ENCODE measurements at regions not wholly inside any gene's neighbourhood (a gene's known extent, or its start where the extent isn't known, plus 50 kb on each side); places are given as distances from the start of the nearest gene placed in this dataset.
"Not testable (repeated sequence)": the region's sequence is repeated elsewhere in the genome, so short reads cannot be mapped to it uniquely, and the experiment has no call there.

GRCh38 chr21:9011916-9012315, 1509.5 kb upstream of the TPTE start:
- H3K4me1 ChIP-seq (ENCODE audit: control insufficient read depth in 1 of 2, insufficient read depth in 2 of 2, low read depth in 1 of 2, low read length in 1 of 2); H3K4me2 ChIP-seq; H3K36me3 ChIP-seq (replicated peaks in 1 of 2; ENCODE audit: control insufficient read depth in 1 of 2, insufficient read depth in 2 of 2, low read length in 1 of 2); POLR2A ChIA-PET; H3K27ac ChIP-seq (ENCODE audit: low read depth in 2 of 2, low read length in 1 of 2); H3K9me2 ChIP-seq; H3F3A ChIP-seq (replicated peaks; ENCODE audit: insufficient read depth); H3K9me3 ChIP-seq; H2AFZ ChIP-seq (ENCODE audit: low read depth); H4K20me1 ChIP-seq (ENCODE audit: insufficient read depth); CTCF ChIA-PET; H3K9ac ChIP-seq; H3K4me3 ChIP-seq (ENCODE audit: low read depth in 2 of 2, low read length in 1 of 2); DNase-seq; H3K79me2 ChIP-seq (ENCODE audit: insufficient read depth): not testable (repeated sequence)
- under 1% methylated on average over 4 of the region's 4 CpGs for WGBS (ENCODE audit: low lambda C conversion rate)
- H3K27me3 ChIP-seq (ENCODE audit: insufficient read depth): peaks cover 28% of the 10 kb centered on the region

DNA sequence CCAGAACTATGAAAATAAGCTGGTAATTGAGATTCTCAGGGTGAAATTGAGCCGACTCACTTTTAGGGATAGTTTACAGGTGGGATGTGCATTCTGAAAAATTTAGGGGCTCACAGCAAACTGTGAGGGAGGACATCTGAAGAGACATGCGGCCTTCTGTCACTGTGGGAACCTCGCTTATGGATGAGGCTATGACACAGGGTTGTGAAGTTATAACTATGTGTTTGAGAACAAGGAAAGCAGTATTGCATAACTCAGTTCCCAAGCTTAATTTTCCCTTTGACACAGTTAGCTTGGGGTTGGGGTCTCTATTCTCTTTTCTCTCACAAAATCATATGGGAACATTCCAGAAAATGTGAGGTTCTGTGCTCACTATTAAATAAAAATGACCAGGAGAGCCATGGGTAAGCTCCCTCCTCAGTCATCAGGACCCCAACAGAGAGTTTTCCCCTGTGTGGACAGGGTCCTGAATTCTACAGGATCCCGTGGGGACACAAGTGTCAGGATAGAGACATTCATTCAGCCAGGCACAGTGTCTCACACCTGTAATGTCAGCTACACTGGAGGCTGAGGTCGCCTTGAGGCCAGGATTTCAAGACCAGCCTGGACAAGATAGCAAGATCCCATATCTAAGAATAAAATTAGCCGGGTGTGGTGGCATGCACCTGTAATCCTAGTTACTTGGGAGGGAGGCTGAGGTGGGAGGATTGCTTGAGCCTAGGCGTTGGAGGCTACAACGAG, 1507.7 kb upstream of the TPTE start:
- H3K9me2 ChIP-seq; H2AFZ ChIP-seq (ENCODE audit: low read depth); H4K20me1 ChIP-seq (ENCODE audit: insufficient read depth); H3K36me3 ChIP-seq (replicated peaks in 1 of 2; ENCODE audit: control insufficient read depth in 1 of 2, insufficient read depth in 2 of 2, low read length in 1 of 2); H3K4me3 ChIP-seq (ENCODE audit: low read depth in 2 of 2, low read length in 1 of 2); CTCF ChIA-PET; H3K9ac ChIP-seq; H3K4me1 ChIP-seq (ENCODE audit: control insufficient read depth in 1 of 2, insufficient read depth in 2 of 2, low read depth in 1 of 2, low read length in 1 of 2); H3F3A ChIP-seq (replicated peaks; ENCODE audit: insufficient read depth); H3K79me2 ChIP-seq (ENCODE audit: insufficient read depth); H3K4me2 ChIP-seq; DNase-seq; H3K9me3 ChIP-seq; H3K27ac ChIP-seq (ENCODE audit: low read depth in 2 of 2, low read length in 1 of 2); POLR2A ChIA-PET: not testable (repeated sequence)
- 2% methylated on average over 8 of the region's 8 CpGs for WGBS (ENCODE audit: low lambda C conversion rate)
- peaks cover 28% of the 10 kb centered on the region for H3K27me3 ChIP-seq (ENCODE audit: insufficient read depth)

DNA sequence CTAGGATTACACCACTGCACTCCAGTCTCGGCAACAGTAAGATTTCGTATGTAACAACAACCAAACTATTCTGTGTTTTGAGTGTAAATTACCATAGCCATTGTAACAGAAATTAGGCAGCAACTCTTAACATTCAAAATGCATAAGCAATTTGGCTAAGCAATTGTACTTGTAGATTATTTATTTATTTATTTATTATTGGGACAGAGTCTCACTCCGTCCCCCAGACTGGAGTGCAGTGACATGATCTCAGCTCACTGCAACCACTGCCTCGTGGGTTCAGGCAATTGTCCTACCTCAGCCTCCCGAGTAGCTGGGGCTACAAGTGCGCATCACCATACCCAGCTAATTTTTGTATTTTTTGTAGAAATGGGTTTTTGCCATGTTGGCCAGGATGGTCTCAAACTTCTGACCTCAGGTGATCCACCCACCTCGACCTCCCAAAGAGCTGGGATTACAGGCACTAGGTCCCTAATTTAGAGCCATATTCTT, 1507.1 kb upstream of the TPTE start:
- H3K4me2 ChIP-seq; CTCF ChIA-PET; H3K9ac ChIP-seq; H3K27ac ChIP-seq (ENCODE audit: low read depth in 2 of 2, low read length in 1 of 2); POLR2A ChIA-PET; H3K4me3 ChIP-seq (ENCODE audit: low read depth in 2 of 2, low read length in 1 of 2); H3F3A ChIP-seq (replicated peaks; ENCODE audit: insufficient read depth); H3K9me2 ChIP-seq; H2AFZ ChIP-seq (ENCODE audit: low read depth); H3K79me2 ChIP-seq (ENCODE audit: insufficient read depth); H3K4me1 ChIP-seq (ENCODE audit: control insufficient read depth in 1 of 2, insufficient read depth in 2 of 2, low read depth in 1 of 2, low read length in 1 of 2); H4K20me1 ChIP-seq (ENCODE audit: insufficient read depth); DNase-seq; H3K9me3 ChIP-seq; H3K36me3 ChIP-seq (replicated peaks in 1 of 2; ENCODE audit: control insufficient read depth in 1 of 2, insufficient read depth in 2 of 2, low read length in 1 of 2): not testable (repeated sequence)
- WGBS (ENCODE audit: low lambda C conversion rate): 3% methylated on average over 7 of the region's 7 CpGs
- peaks cover 28% of the 10 kb centered on the region for H3K27me3 ChIP-seq (ENCODE audit: insufficient read depth)

DNA sequence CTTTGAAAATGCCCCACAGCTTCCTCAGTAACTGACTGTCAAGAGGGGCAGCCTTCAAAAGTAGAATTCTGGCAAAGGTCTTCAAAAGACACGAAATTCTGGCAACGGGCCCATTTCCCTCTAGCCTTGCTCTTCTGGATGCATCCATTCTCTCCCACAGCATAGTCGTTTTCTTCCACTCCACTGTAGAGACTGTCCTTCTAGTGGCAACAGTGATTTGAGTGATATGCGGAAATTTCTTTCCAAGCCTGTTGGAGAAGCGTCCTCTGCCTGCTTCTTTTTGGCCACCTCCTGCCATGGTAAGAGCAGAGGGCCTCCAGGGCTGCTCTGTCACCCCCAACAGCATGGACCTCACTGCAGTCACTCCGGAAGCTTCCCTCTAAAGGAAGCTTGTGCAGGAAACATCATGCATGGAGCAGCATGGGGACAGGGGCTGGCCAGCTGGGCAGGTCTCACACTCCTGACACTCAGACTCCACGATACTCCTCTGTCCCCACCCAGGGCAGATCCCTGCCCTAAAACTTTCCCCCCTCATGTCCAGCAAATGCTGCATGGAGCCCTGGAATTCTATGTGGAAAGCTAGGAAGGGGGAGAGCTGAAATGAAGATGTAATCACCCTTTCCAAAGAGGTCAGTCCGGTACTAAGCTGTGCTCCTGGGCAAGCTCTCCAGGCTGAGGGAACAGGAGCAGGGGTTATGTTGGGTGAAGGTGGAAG, 1505.7 kb upstream of the TPTE start:
- H3K4me1 ChIP-seq (ENCODE audit: control insufficient read depth in 1 of 2, insufficient read depth in 2 of 2, low read depth in 1 of 2, low read length in 1 of 2); H2AFZ ChIP-seq (ENCODE audit: low read depth); H3K9ac ChIP-seq; H3K79me2 ChIP-seq (ENCODE audit: insufficient read depth); H3K9me2 ChIP-seq; POLR2A ChIA-PET; H3K36me3 ChIP-seq (replicated peaks in 1 of 2; ENCODE audit: control insufficient read depth in 1 of 2, insufficient read depth in 2 of 2, low read length in 1 of 2); H3K27ac ChIP-seq (ENCODE audit: low read depth in 2 of 2, low read length in 1 of 2); H3K9me3 ChIP-seq; H3F3A ChIP-seq (replicated peaks; ENCODE audit: insufficient read depth); H3K4me2 ChIP-seq; CTCF ChIA-PET; H3K4me3 ChIP-seq (ENCODE audit: low read depth in 2 of 2, low read length in 1 of 2); H4K20me1 ChIP-seq (ENCODE audit: insufficient read depth); DNase-seq: not testable (repeated sequence)
- H3K27me3 ChIP-seq (ENCODE audit: insufficient read depth): peaks cover 28% of the 10 kb centered on the region
- 4% methylated on average over 8 of the region's 8 CpGs for WGBS (ENCODE audit: low lambda C conversion rate)

DNA sequence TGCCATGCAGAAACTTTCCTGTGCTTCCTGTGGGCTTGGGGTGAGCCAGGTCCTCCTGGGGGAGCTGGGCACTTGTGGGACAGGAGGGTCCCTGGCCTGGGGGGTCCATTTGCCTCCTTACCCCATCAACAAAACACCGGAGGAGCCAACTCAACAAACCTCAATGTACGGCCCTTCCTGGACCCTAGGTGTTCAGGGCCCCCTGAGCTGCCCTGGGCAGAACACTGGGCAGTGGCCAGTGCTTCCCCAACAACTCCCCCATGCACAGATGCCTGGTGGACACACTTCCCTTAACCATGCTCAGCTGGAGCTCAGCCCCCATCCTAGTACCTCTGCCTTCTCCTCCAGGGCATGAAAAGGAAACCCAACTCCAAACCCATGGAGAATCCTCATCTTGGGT, 1504.2 kb upstream of the TPTE start:
- POLR2A ChIA-PET: not testable (repeated sequence)

GRCh38 chr21:9018731-9019253, 1502.6 kb upstream of the TPTE start:
- H3F3A ChIP-seq (replicated peaks; ENCODE audit: insufficient read depth); H3K4me1 ChIP-seq (ENCODE audit: control insufficient read depth in 1 of 2, insufficient read depth in 2 of 2, low read depth in 1 of 2, low read length in 1 of 2); H3K9ac ChIP-seq; H3K27ac ChIP-seq (ENCODE audit: low read depth in 2 of 2, low read length in 1 of 2); H4K20me1 ChIP-seq (ENCODE audit: insufficient read depth); DNase-seq; H3K9me2 ChIP-seq; POLR2A ChIA-PET; H3K79me2 ChIP-seq (ENCODE audit: insufficient read depth); H3K4me2 ChIP-seq; H2AFZ ChIP-seq (ENCODE audit: low read depth); H3K9me3 ChIP-seq; H3K36me3 ChIP-seq (replicated peaks in 1 of 2; ENCODE audit: control insufficient read depth in 1 of 2, insufficient read depth in 2 of 2, low read length in 1 of 2); H3K4me3 ChIP-seq (ENCODE audit: low read depth in 2 of 2, low read length in 1 of 2): not testable (repeated sequence)
- CTCF ChIA-PET: interaction anchor here (1.2 to 1.6 kb wide), 3 partner anchors 10 to 23 kb away, joined by 3 to 4 read pairs (median 4); no protein-coding TSS in a partner anchor
- WGBS (ENCODE audit: low lambda C conversion rate): 0% methylated on average over 1 of the region's 5 CpGs
- H3K27me3 ChIP-seq (ENCODE audit: insufficient read depth): peaks cover 17% of the 10 kb centered on the region

More for the DNA sequence above, 1504.2 kb upstream of the TPTE start:
- H3K4me3 ChIP-seq (ENCODE audit: low read depth in 2 of 2, low read length in 1 of 2); CTCF ChIA-PET; H3K9ac ChIP-seq; DNase-seq; H4K20me1 ChIP-seq (ENCODE audit: insufficient read depth); H3F3A ChIP-seq (replicated peaks; ENCODE audit: insufficient read depth); H3K36me3 ChIP-seq (replicated peaks in 1 of 2; ENCODE audit: control insufficient read depth in 1 of 2, insufficient read depth in 2 of 2, low read length in 1 of 2); H3K27ac ChIP-seq (ENCODE audit: low read depth in 2 of 2, low read length in 1 of 2); H3K4me1 ChIP-seq (ENCODE audit: control insufficient read depth in 1 of 2, insufficient read depth in 2 of 2, low read depth in 1 of 2, low read length in 1 of 2); H3K4me2 ChIP-seq; H3K9me2 ChIP-seq; H2AFZ ChIP-seq (ENCODE audit: low read depth); H3K79me2 ChIP-seq (ENCODE audit: insufficient read depth); H3K9me3 ChIP-seq: not testable (repeated sequence)
- WGBS (ENCODE audit: low lambda C conversion rate): 5% methylated on average over 2 of the region's 2 CpGs
- H3K27me3 ChIP-seq (ENCODE audit: insufficient read depth): peaks cover 28% of the 10 kb centered on the region

Data from SK-N-SH (cell line).